Glutamatergic neuron (in vitro differentiated cells): ENCODE measurements at regions not wholly inside any gene's neighbourhood (a gene's known extent, or its start where the extent isn't known, plus 50 kb on each side); places are given as distances from the start of the nearest gene placed in this dataset.

Experiments
- DNase-seq: peaks from one replicate; pipeline ENCODE4 v3.0.0; 2022
- H3K27ac Mint-ChIP-seq: one replicate; pipeline ENCODE4 v1.8.0; 2020; ENCODE audit warnings: mild to moderate bottlenecking, mixed read lengths, inconsistent platforms; ENCODE audit not compliant: unreplicated experiment
- H3K27me3 Mint-ChIP-seq: one replicate; pipeline ENCODE4 v1.8.0; 2020; ENCODE audit warnings: mild to moderate bottlenecking, moderate library complexity, mixed read lengths, inconsistent platforms; ENCODE audit not compliant: unreplicated experiment
- H3K36me3 Mint-ChIP-seq: one replicate; pipeline ENCODE4 v1.8.0; 2020; ENCODE audit warnings: mild to moderate bottlenecking, mixed read lengths, inconsistent platforms; ENCODE audit not compliant: unreplicated experiment
- H3K4me1 Mint-ChIP-seq: one replicate; pipeline ENCODE4 v1.8.0; 2020; ENCODE audit warnings: mild to moderate bottlenecking, low read depth, mixed read lengths, inconsistent platforms; ENCODE audit not compliant: unreplicated experiment
- H3K4me3 Mint-ChIP-seq: one replicate; pipeline ENCODE4 v1.8.0; 2020; ENCODE audit warnings: mild to moderate bottlenecking, mixed read lengths, inconsistent platforms; ENCODE audit not compliant: unreplicated experiment
- H3K9me3 Mint-ChIP-seq: one replicate; pipeline ENCODE4 v1.8.0; 2020; ENCODE audit warnings: mild to moderate bottlenecking, moderate library complexity, mixed read lengths, inconsistent platforms; ENCODE audit not compliant: unreplicated experiment
- TF ChIP-seq, protein P1 (sequence below): fragments of 200-600 bp; sonication (generic); IDR thresholded peaks from one replicate; pipeline ENCODE4 v1.5.0; 2021; ENCODE audit not compliant: partially characterized antibody, unreplicated experiment

GRCh38 chrX:149069899-149070298 is 435.2 kb downstream of the IDS start:
- Mint-ChIP-seq H3K4me3 (no peak overlapping the region), H3K36me3 (no peaks in the 10 kb centered on the region), H3K4me1 (no peaks in the 10 kb centered on the region), H3K27me3 (no peaks in the 10 kb centered on the region), H3K27ac (no peak overlapping the region), H3K9me3 (no peaks in the 10 kb centered on the region)
- TF ChIP-seq, protein P1, sequence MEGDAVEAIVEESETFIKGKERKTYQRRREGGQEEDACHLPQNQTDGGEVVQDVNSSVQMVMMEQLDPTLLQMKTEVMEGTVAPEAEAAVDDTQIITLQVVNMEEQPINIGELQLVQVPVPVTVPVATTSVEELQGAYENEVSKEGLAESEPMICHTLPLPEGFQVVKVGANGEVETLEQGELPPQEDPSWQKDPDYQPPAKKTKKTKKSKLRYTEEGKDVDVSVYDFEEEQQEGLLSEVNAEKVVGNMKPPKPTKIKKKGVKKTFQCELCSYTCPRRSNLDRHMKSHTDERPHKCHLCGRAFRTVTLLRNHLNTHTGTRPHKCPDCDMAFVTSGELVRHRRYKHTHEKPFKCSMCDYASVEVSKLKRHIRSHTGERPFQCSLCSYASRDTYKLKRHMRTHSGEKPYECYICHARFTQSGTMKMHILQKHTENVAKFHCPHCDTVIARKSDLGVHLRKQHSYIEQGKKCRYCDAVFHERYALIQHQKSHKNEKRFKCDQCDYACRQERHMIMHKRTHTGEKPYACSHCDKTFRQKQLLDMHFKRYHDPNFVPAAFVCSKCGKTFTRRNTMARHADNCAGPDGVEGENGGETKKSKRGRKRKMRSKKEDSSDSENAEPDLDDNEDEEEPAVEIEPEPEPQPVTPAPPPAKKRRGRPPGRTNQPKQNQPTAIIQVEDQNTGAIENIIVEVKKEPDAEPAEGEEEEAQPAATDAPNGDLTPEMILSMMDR, result no peak
- DNase-seq, result no peak

GRCh38 chrX:149060921-149061320 is 444.2 kb downstream of the IDS start:
- Mint-ChIP-seq H3K27me3 (no peaks in the 10 kb centered on the region), H3K27ac (no peak overlapping the region), H3K9me3 (no peaks in the 10 kb centered on the region), H3K4me1 (no peaks in the 10 kb centered on the region), H3K4me3 (no peak overlapping the region), H3K36me3 (no peaks in the 10 kb centered on the region)
- DNase-seq, result no peak
- TF ChIP-seq, protein P1, result no peak
